Neuronal stem cell (in vitro differentiated cells): ENCODE measurements at regions not wholly inside any gene's neighbourhood (a gene's known extent, or its start where the extent isn't known, plus 50 kb on each side); places are given as distances from the start of the nearest gene placed in this dataset.

Source experiments
- DNase-seq: peaks from one replicate; pipeline ENCODE4 v3.0.0-alpha.2; 2013; ENCODE audit warnings: low spot score
- H2AFZ ChIP-seq: one replicate; pipeline ENCODE4 v1.6.1; 2013; ENCODE audit warnings: mild to moderate bottlenecking, low read length, inconsistent platforms
- H2AK5ac ChIP-seq: 2 replicates; pipeline ENCODE4 v1.6.1; 2013; ENCODE audit warnings: low read depth, mild to moderate bottlenecking, inconsistent platforms, low read length, moderate library complexity, mixed read lengths
- H2BK120ac ChIP-seq: 2 replicates; pipeline ENCODE4 v1.6.1; 2013; ENCODE audit warnings: low read depth, mild to moderate bottlenecking, inconsistent platforms, low read length, moderate library complexity, mixed read lengths
- H2BK12ac ChIP-seq: one replicate; pipeline ENCODE4 v1.6.1; 2013; ENCODE audit warnings: low read length, inconsistent platforms
- H2BK15ac ChIP-seq: 2 replicates; pipeline ENCODE4 v1.6.1; 2013; ENCODE audit warnings: mild to moderate bottlenecking, low read length, inconsistent platforms, mixed read lengths
- H2BK5ac ChIP-seq: one replicate; pipeline ENCODE4 v1.6.1; 2013; ENCODE audit warnings: inconsistent platforms, mild to moderate bottlenecking, low read length, moderate library complexity
- H3K14ac ChIP-seq: one replicate; pipeline ENCODE4 v1.6.1; 2013; ENCODE audit warnings: low read length, inconsistent platforms
- H3K18ac ChIP-seq: 2 replicates; pipeline ENCODE4 v1.6.1; 2013; ENCODE audit warnings: low read length, inconsistent platforms
- H3K23ac ChIP-seq: 2 replicates; pipeline ENCODE4 v1.6.1; 2013; ENCODE audit warnings: low read depth, mild to moderate bottlenecking, mixed read lengths, low read length, inconsistent platforms; ENCODE audit not compliant: poor library complexity
- H3K27ac ChIP-seq: replicated peaks from 3 replicates; pipeline ENCODE4 v1.5.1; 2013; ENCODE audit warnings: low read length, inconsistent platforms
- H3K27me3 ChIP-seq, 3 experiments: 2 replicates each; pipeline ENCODE4 v1.6.1; 2013; ENCODE audit warnings: low read length in 3 of 3, mild to moderate bottlenecking in 2 of 3, inconsistent platforms in 1 of 3, low read depth in 1 of 3, mixed read lengths in 1 of 3, moderate library complexity in 1 of 3; ENCODE audit not compliant: control insufficient read depth in 3 of 3, insufficient read depth in 3 of 3
- H3K36me3 ChIP-seq, 2 donors: replicated peaks in 1 of 2; 2 replicates each; pipeline ENCODE4 v1.6.1; 2013; ENCODE audit warnings: low read length in 2 of 2; ENCODE audit not compliant: control insufficient read depth in 2 of 2, insufficient read depth in 2 of 2
- H3K4ac ChIP-seq: 2 replicates; pipeline ENCODE4 v1.6.1; 2013; ENCODE audit warnings: inconsistent platforms, mild to moderate bottlenecking, low read length, moderate library complexity
- H3K4me1 ChIP-seq, 2 donors: 1 replicate in 1 of 2; 2 replicates in 1 of 2; pipeline ENCODE4 v1.6.1; 2013; ENCODE audit warnings: low read length in 2 of 2, low read depth in 1 of 2; ENCODE audit not compliant: control insufficient read depth in 2 of 2, insufficient read depth in 1 of 2
- H3K4me2 ChIP-seq: one replicate; pipeline ENCODE4 v1.6.1; 2013; ENCODE audit warnings: mild to moderate bottlenecking, low read length, inconsistent platforms; ENCODE audit not compliant: insufficient read depth, poor library complexity, severe bottlenecking
- H3K4me3 ChIP-seq, 2 donors: 2 replicates each; pipeline ENCODE4 v1.5.1; 2013; ENCODE audit warnings: low read length in 2 of 2, mild to moderate bottlenecking in 2 of 2, inconsistent platforms in 1 of 2, moderate library complexity in 1 of 2
- H3K79me1 ChIP-seq: one replicate; pipeline ENCODE4 v1.6.1; 2013; ENCODE audit warnings: low read depth, mild to moderate bottlenecking, inconsistent platforms, low read length, moderate library complexity
- H3K9ac ChIP-seq: one replicate; pipeline ENCODE4 v1.6.1; 2013; ENCODE audit warnings: mild to moderate bottlenecking, low read depth, low read length, inconsistent platforms; ENCODE audit not compliant: poor library complexity
- H3K9me3 ChIP-seq, 2 donors: replicated peaks in 1 of 2; 2 replicates each; pipeline versions ENCODE3 to v1.6.1; 2013; ENCODE audit warnings: low read length in 2 of 2, mild to moderate bottlenecking in 2 of 2, inconsistent platforms in 1 of 2, low read depth in 1 of 2, mixed read lengths in 1 of 2, moderate library complexity in 1 of 2; ENCODE audit not compliant: control insufficient read depth in 2 of 2, insufficient read depth in 1 of 2
- H4K8ac ChIP-seq: one replicate; pipeline ENCODE4 v1.6.1; 2013; ENCODE audit warnings: low read depth, mild to moderate bottlenecking, inconsistent platforms, low read length, moderate library complexity
- H4K91ac ChIP-seq: one replicate; pipeline ENCODE4 v1.6.1; 2013; ENCODE audit warnings: low read length, low read depth, mild to moderate bottlenecking, inconsistent platforms; ENCODE audit not compliant: poor library complexity
- WGBS, 2 donors: extraction: QIAGEN DNeasy Blood & Tissue Kit; methylation state at CpG; one replicate each; pipeline ENCODE4 v1.1.7; 2013; ENCODE audit warnings: missing lambda C conversion rate in 2 of 2, mixed read lengths in 1 of 2; ENCODE audit not compliant: insufficient read length in 2 of 2, insufficient replicate concordance in 1 of 2; ENCODE audit errors: extremely low coverage in 2 of 2; 5-methylcytosine and 5-hydroxymethylcytosine counted together

- H4K8ac ChIP-seq = no peak overlapping the region
- no peak overlapping the region for H3K9ac ChIP-seq
- H2BK15ac ChIP-seq = no peak overlapping the region
- no peak for DNase-seq
- H2BK12ac ChIP-seq = no peak overlapping the region
- H3K4me1 ChIP-seq = no peaks in the 10 kb centered on the region
- no peak overlapping the region for H2BK120ac ChIP-seq
- H3K79me1 ChIP-seq = no peaks in the 10 kb centered on the region
- H2AK5ac ChIP-seq = no peak overlapping the region
- WGBS, 2 donors = no CpG with 5 or more reads among the region's 3 CpGs
- no peak overlapping the region for H2AFZ ChIP-seq
- no peak overlapping the region for H2BK5ac ChIP-seq
- no peak overlapping the region for H3K14ac ChIP-seq
- no peaks in the 10 kb centered on the region for H3K9me3 ChIP-seq
- H3K27me3 ChIP-seq = no peaks in the 10 kb centered on the region
- H3K4me2 ChIP-seq = no peak overlapping the region
- no peak overlapping the region for H3K27ac ChIP-seq
- no peak overlapping the region for H3K4me3 ChIP-seq
- H3K36me3 ChIP-seq = no peaks in the 10 kb centered on the region
- no peak overlapping the region for H3K4ac ChIP-seq
- H3K18ac ChIP-seq = no peak overlapping the region
- H4K91ac ChIP-seq = no peak overlapping the region
- H3K23ac ChIP-seq = no peak overlapping the region
These were observed 160.8 kb downstream of the FTCDNL1 start for GRCh38 chr2:199690225-199690624.

GRCh38 chr2:199685669-199686068 is 165.3 kb downstream of the FTCDNL1 start:
- H3K27me3 ChIP-seq = no peaks in the 10 kb centered on the region
- H3K4me1 ChIP-seq = no peaks in the 10 kb centered on the region
- no peaks in the 10 kb centered on the region for H3K79me1 ChIP-seq
- no peak overlapping the region for H3K9ac ChIP-seq
- no peaks in the 10 kb centered on the region for H3K9me3 ChIP-seq
- no peak overlapping the region for H2BK5ac ChIP-seq
- H2AFZ ChIP-seq = no peak overlapping the region
- no peak overlapping the region for H2BK12ac ChIP-seq
- H3K27ac ChIP-seq = no peak overlapping the region
- no peak overlapping the region for H4K91ac ChIP-seq
- no peak overlapping the region for H2BK120ac ChIP-seq
- no peak overlapping the region for H3K14ac ChIP-seq
- H2BK15ac ChIP-seq = no peak overlapping the region
- H3K4ac ChIP-seq = no peak overlapping the region
- no peak overlapping the region for H3K4me3 ChIP-seq
- H4K8ac ChIP-seq = no peak overlapping the region
- no peak overlapping the region for H2AK5ac ChIP-seq
- no peak for DNase-seq
- no peaks in the 10 kb centered on the region for H3K36me3 ChIP-seq
- no peak overlapping the region for H3K4me2 ChIP-seq
- H3K23ac ChIP-seq = no peak overlapping the region
- no peak overlapping the region for H3K18ac ChIP-seq

- H2AK5ac ChIP-seq = no peak overlapping the region
- H3K23ac ChIP-seq = no peak overlapping the region
- H2BK5ac ChIP-seq = no peak overlapping the region
- H3K14ac ChIP-seq = no peak overlapping the region
- no peaks in the 10 kb centered on the region for H3K9me3 ChIP-seq
- no CpG with 5 or more reads among the region's 2 CpGs for WGBS, 2 donors
- H3K4me3 ChIP-seq = no peak overlapping the region
- H3K4ac ChIP-seq = no peak overlapping the region
- H3K27me3 ChIP-seq = no peaks in the 10 kb centered on the region
- H3K4me2 ChIP-seq = no peak overlapping the region
- H3K9ac ChIP-seq = no peak overlapping the region
- no peak overlapping the region for H3K27ac ChIP-seq
- H3K18ac ChIP-seq = no peak overlapping the region
- no peak overlapping the region for H2BK120ac ChIP-seq
- no peaks in the 10 kb centered on the region for H3K36me3 ChIP-seq
- H2BK15ac ChIP-seq = no peak overlapping the region
- H2BK12ac ChIP-seq = no peak overlapping the region
- no peak overlapping the region for H4K91ac ChIP-seq
- no peak overlapping the region for H4K8ac ChIP-seq
- no peaks in the 10 kb centered on the region for H3K4me1 ChIP-seq
- H2AFZ ChIP-seq = no peak overlapping the region
- no peak for DNase-seq
- no peaks in the 10 kb centered on the region for H3K79me1 ChIP-seq
These were observed 166.2 kb downstream of the FTCDNL1 start for GRCh38 chr2:199684832-199685231.

GRCh38 chr2:199684168-199684567 is 166.8 kb downstream of the FTCDNL1 start:
- H3K27me3 ChIP-seq = no peaks in the 10 kb centered on the region
- H4K91ac ChIP-seq = no peak overlapping the region
- H3K4ac ChIP-seq = no peak overlapping the region
- no peak overlapping the region for H2BK5ac ChIP-seq
- H3K79me1 ChIP-seq = no peaks in the 10 kb centered on the region
- H2AK5ac ChIP-seq = no peak overlapping the region
- no peak overlapping the region for H3K23ac ChIP-seq
- H3K4me2 ChIP-seq = no peak overlapping the region
- H3K9ac ChIP-seq = no peak overlapping the region
- WGBS, 2 donors = no CpG with 5 or more reads among the region's 1 CpG
- H3K14ac ChIP-seq = no peak overlapping the region
- no peak for DNase-seq
- H2BK15ac ChIP-seq = no peak overlapping the region
- H3K27ac ChIP-seq = no peak overlapping the region
- no peak overlapping the region for H2BK120ac ChIP-seq
- no peaks in the 10 kb centered on the region for H3K9me3 ChIP-seq
- H3K4me3 ChIP-seq = no peak overlapping the region
- H2BK12ac ChIP-seq = no peak overlapping the region
- no peak overlapping the region for H4K8ac ChIP-seq
- no peak overlapping the region for H3K18ac ChIP-seq
- H3K36me3 ChIP-seq = no peaks in the 10 kb centered on the region
- no peak overlapping the region for H2AFZ ChIP-seq
- no peaks in the 10 kb centered on the region for H3K4me1 ChIP-seq
